GM21447 (cell line): ENCODE measurements at regions not wholly inside any gene's neighbourhood (a gene's known extent, or its start where the extent isn't known, plus 50 kb on each side); places are given as distances from the start of the nearest gene placed in this dataset.
"Not testable (repeated sequence)": the region's sequence is repeated elsewhere in the genome, so short reads cannot be mapped to it uniquely, and the experiment has no call there.

Source experiments
- ATAC-seq: cut with Tn5 transposase; IDR thresholded peaks from one replicate; pipeline ENCODE4 v1.9.1; 2021; ENCODE audit not compliant: unreplicated experiment

GRCh38 chr11:128165572-128165971 is 421.8 kb downstream of the ETS1 start:
- no peak for ATAC-seq

GRCh38 chr11:128164080-128164741 is 423.1 kb downstream of the ETS1 start:
- ATAC-seq = no peak

GRCh38 chr11:128161994-128162393 is 425.4 kb downstream of the ETS1 start:
- no peak for ATAC-seq

- no peak for ATAC-seq
Observed at GRCh38 chr11:128161436-128161835, 425.9 kb downstream of the ETS1 start.

GRCh38 chr11:128158860-128159259 is 428.5 kb downstream of the ETS1 start:
- ATAC-seq = no peak

- ATAC-seq = peak; percentile 84
Observed at GRCh38 chr11:128157423-128158298, 429.7 kb downstream of the ETS1 start.

- ATAC-seq = no peak
Observed at GRCh38 chr11:128156486-128156885, 430.9 kb downstream of the ETS1 start.

GRCh38 chr11:128155590-128155989 is 431.8 kb downstream of the ETS1 start:
- no peak for ATAC-seq

GRCh38 chr11:128153697-128154048 is 433.7 kb downstream of the ETS1 start:
- no peak for ATAC-seq

- ATAC-seq = no peak
Observed at GRCh38 chr11:128152796-128153696, 434.3 kb downstream of the ETS1 start.

- ATAC-seq = no peak
Observed at GRCh38 chr11:128151780-128152179, 435.6 kb downstream of the ETS1 start.

- ATAC-seq = no peak
Observed at GRCh38 chr11:128151338-128151737, 436.0 kb downstream of the ETS1 start.

- no peak for ATAC-seq
Observed at GRCh38 chr11:128148208-128148607, 439.1 kb downstream of the ETS1 start.

- no peak for ATAC-seq
Observed at GRCh38 chr11:128146926-128147605, 440.3 kb downstream of the ETS1 start.

- not testable (repeated sequence) for ATAC-seq
Observed at GRCh38 chr11:128140293-128140692, 447.1 kb downstream of the ETS1 start.

GRCh38 chr11:128135451-128135850 is 451.9 kb downstream of the ETS1 start:
- no peak for ATAC-seq

GRCh38 chr11:128133501-128133900 is 453.9 kb downstream of the ETS1 start:
- ATAC-seq = no peak

- ATAC-seq = no peak
Observed at GRCh38 chr11:128130052-128130451, 457.3 kb downstream of the ETS1 start.

- ATAC-seq = no peak
Observed at GRCh38 chr11:128125723-128126122, 461.6 kb downstream of the ETS1 start.

- no peak for ATAC-seq
Observed at GRCh38 chr11:128116885-128117284, 470.5 kb downstream of the ETS1 start.

GRCh38 chr11:128116447-128116846 is 470.9 kb downstream of the ETS1 start:
- no peak for ATAC-seq
